Naive thymus-derived CD4-positive, alpha-beta T cell (primary cell): ENCODE measurements at regions not wholly inside any gene's neighbourhood (a gene's known extent, or its start where the extent isn't known, plus 50 kb on each side); places are given as distances from the start of the nearest gene placed in this dataset.

Experiments used
- ATAC-seq: fragments of 150-1000 bp; cut with Tn5 transposase; 2 replicates; pipeline ENCODE4 v1.10.0; 2021; ENCODE audit warnings: mild to moderate bottlenecking, moderate library complexity
- CTCF ChIA-PET: fragments of 350-600 bp; sonication (Branson Sonifier 250); formaldehyde crosslinking; loops from one replicate; lab custom pipeline; 2021; ENCODE audit warnings: antibody characterized with exemption; lab: Charles Lee
- POLR2A ChIA-PET: fragments of 350-600 bp; sonication (Branson Sonifier 250); formaldehyde crosslinking; loops from one replicate; lab custom pipeline; 2021; ENCODE audit warnings: antibody characterized with exemption, inconsistent platforms; lab: Charles Lee
- DNase-seq, 9 donors: peaks; one replicate each; pipeline versions ENCODE4 v3.0.0 to v3.0.0-alpha.2; 2020 to 2022; ENCODE audit warnings: mixed read lengths in 1 of 9
- H3K27ac ChIP-seq: one replicate; pipeline ENCODE4 v1.7.0; 2013; ENCODE audit warnings: mild to moderate bottlenecking, low read depth, low read length, moderate library complexity
- H3K27me3 ChIP-seq, 2 donors: one replicate each; pipeline ENCODE4 v1.7.0; 2013; ENCODE audit warnings: low read length in 2 of 2, mild to moderate bottlenecking in 2 of 2, moderate library complexity in 2 of 2; ENCODE audit not compliant: control insufficient read depth in 2 of 2, insufficient read depth in 2 of 2
- H3K36me3 ChIP-seq, 3 experiments: 1 replicate in 2 of 3; 2 replicates in 1 of 3; pipeline ENCODE4 v1.7.0; 2013; ENCODE audit warnings: low read length in 3 of 3, mild to moderate bottlenecking in 3 of 3, moderate library complexity in 1 of 3; ENCODE audit not compliant: insufficient read depth in 3 of 3, control insufficient read depth in 2 of 3
- H3K4me1 ChIP-seq, 2 donors: one replicate each; pipeline ENCODE4 v1.7.0; 2013; ENCODE audit warnings: low read length in 2 of 2, mild to moderate bottlenecking in 2 of 2, moderate library complexity in 1 of 2; ENCODE audit not compliant: control insufficient read depth in 2 of 2, insufficient read depth in 2 of 2
- H3K4me3 ChIP-seq: 2 replicates; pipeline ENCODE4 v1.7.0; 2013; ENCODE audit warnings: mild to moderate bottlenecking, low read length
- H3K9me3 ChIP-seq, 3 experiments: 1 replicate in 2 of 3; 2 replicates in 1 of 3; pipeline ENCODE4 v1.7.0; 2013; ENCODE audit warnings: low read length in 3 of 3; ENCODE audit not compliant: control insufficient read depth in 2 of 3
- H3K27ac Mint-ChIP-seq, 9 donors: one replicate each; pipeline ENCODE4 v1.8.0; 2020 to 2022; ENCODE audit warnings: mixed read lengths in 9 of 9, mild to moderate bottlenecking in 8 of 9, moderate library complexity in 5 of 9, inconsistent platforms in 2 of 9
- H3K27me3 Mint-ChIP-seq, 5 donors: one replicate each; pipeline ENCODE4 v1.8.0; 2021 to 2022; ENCODE audit warnings: mixed read lengths in 5 of 5, mild to moderate bottlenecking in 1 of 5
- H3K36me3 Mint-ChIP-seq, 5 donors: one replicate each; pipeline ENCODE4 v1.8.0; 2020 to 2022; ENCODE audit warnings: mixed read lengths in 5 of 5, mild to moderate bottlenecking in 3 of 5, inconsistent platforms in 1 of 5
- H3K4me1 Mint-ChIP-seq, 7 donors: one replicate each; pipeline ENCODE4 v1.8.0; 2020 to 2022; ENCODE audit warnings: mixed read lengths in 7 of 7, mild to moderate bottlenecking in 3 of 7, inconsistent platforms in 1 of 7
- H3K4me3 Mint-ChIP-seq, 10 donors: one replicate each; pipeline ENCODE4 v1.8.0; 2020 to 2022; ENCODE audit warnings: mild to moderate bottlenecking in 10 of 10, mixed read lengths in 10 of 10, moderate library complexity in 6 of 10, inconsistent platforms in 2 of 10
- H3K9me3 Mint-ChIP-seq, 11 donors: one replicate each; pipeline ENCODE4 v1.8.0; 2020 to 2022; ENCODE audit warnings: mixed read lengths in 11 of 11, mild to moderate bottlenecking in 4 of 11, inconsistent platforms in 1 of 11, moderate library complexity in 1 of 11
- intact Hi-C, 2 donors: fragments of 100-400 bp; cut with micrococcal nuclease; formaldehyde crosslinking; loops; one replicate each; pipeline ENCODE4 v1.15.1; 2023

DNA sequence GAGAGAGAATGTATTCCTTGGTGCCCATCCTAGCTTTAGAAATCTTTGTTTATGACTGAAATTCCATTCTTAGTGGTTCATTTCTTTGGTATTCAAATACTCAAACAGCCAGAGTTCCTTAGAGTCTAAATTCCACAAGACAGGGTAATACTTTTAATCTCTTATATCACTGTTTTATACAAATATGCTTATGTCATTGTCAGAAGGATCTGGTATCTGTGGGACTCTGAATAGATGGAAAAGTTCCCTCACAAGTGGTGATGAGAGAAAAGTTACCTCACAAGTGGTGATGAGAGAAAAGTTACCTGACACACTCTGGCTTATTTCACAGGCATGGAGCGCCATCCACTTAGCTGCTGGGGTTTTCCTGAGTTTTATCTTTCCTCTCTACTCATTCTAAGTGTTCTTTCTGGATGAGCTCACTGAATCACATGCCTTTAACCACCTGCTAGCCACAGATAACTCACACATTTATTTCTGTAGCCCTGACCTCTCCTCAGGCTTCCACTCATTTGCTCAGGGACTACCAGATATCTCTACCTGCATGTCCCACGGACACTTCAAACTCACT lies 784.0 kb downstream of the SUGCT start:
- Mint-ChIP-seq H3K27me3 (no peaks in the 10 kb centered on the region), H3K9me3 (peaks cover 0 to 18% (median 6%) of the 10 kb centered on the region in 11 donors), H3K27ac (no peak overlapping the region), H3K4me3 (no peak overlapping the region), H3K4me1 (no peaks in the 10 kb centered on the region), H3K36me3 (no peaks in the 10 kb centered on the region)
- CTCF ChIA-PET, result no interaction called here
- Histone ChIP-seq H3K27me3 (no peaks in the 10 kb centered on the region), H3K36me3 (no peaks in the 10 kb centered on the region), H3K27ac (no peak overlapping the region), H3K4me1 (no peaks in the 10 kb centered on the region), H3K9me3 (no peaks in the 10 kb centered on the region), H3K4me3 (no peak overlapping the region)
- DNase-seq (no peak), ATAC-seq (no peak)
- POLR2A ChIA-PET, result no interaction called here
- intact Hi-C loops, result no loop called here

DNA sequence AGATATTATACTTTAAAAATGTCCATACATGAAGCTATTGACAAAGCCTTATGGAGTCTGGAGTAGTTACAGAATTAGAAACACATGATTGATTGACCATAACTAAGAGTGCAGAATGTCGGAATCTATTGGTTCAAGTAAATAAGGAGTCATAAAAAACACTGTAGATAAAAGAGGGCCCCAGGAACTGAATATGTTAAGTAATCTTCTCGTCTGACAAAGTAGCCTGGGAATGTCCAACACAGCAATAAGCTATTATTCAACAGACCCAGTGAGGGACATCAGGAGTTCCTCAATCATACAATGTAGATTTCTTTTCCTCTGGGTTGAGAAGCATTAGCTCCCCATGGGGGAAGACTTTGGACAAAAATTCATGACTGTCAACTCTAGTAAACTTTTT lies 782.0 kb downstream of the SUGCT start:
- ATAC-seq (no peak), DNase-seq (no peak)
- Mint-ChIP-seq H3K27me3 (no peaks in the 10 kb centered on the region), H3K9me3 (peaks cover 0 to 15% (median 6%) of the 10 kb centered on the region in 11 donors), H3K27ac (no peak overlapping the region), H3K4me3 (no peak overlapping the region), H3K36me3 (no peaks in the 10 kb centered on the region), H3K4me1 (no peaks in the 10 kb centered on the region)
- H3K27me3 ChIP-seq, result no peaks in the 10 kb centered on the region
- ChIA-PET POLR2A (no interaction called here), CTCF (no interaction called here)
- no peaks in the 10 kb centered on the region for H3K4me1 ChIP-seq
- H3K9me3 ChIP-seq, result no peaks in the 10 kb centered on the region
- no peaks in the 10 kb centered on the region for H3K36me3 ChIP-seq
- no peak overlapping the region for H3K4me3 ChIP-seq
- no peak overlapping the region for H3K27ac ChIP-seq
- intact Hi-C loops, result no loop called here

DNA sequence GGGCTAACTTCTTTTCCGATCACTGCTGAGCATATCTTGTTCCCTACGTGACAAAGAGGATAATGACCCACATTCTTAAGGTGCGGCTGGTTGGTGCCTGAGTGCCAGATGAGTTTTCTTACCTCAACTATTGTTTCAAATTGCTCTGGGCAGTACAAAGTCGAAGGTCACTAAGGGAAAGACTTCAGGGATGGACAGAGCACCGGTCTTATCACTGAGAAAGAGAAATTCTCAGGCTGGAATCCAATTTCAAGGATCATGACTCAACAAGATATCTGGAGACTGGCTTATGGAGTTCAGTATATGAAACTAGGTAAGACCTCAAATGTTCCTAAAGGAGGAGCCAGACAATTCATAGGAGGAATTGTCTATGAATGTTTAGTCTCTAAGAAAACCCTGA lies 780.3 kb downstream of the SUGCT start:
- Mint-ChIP-seq H3K27ac (no peak overlapping the region), H3K9me3 (peaks cover 0 to 13% (median 7%) of the 10 kb centered on the region in 11 donors), H3K27me3 (no peaks in the 10 kb centered on the region), H3K4me1 (no peaks in the 10 kb centered on the region), H3K4me3 (no peak overlapping the region), H3K36me3 (no peaks in the 10 kb centered on the region)
- no peaks in the 10 kb centered on the region for H3K27me3 ChIP-seq
- DNase-seq (no peak), ATAC-seq (no peak)
- H3K4me3 ChIP-seq, result no peak overlapping the region
- no peaks in the 10 kb centered on the region for H3K36me3 ChIP-seq
- no peak overlapping the region for H3K27ac ChIP-seq
- no peaks in the 10 kb centered on the region for H3K4me1 ChIP-seq
- ChIA-PET CTCF (no interaction called here), POLR2A (no interaction called here)
- H3K9me3 ChIP-seq, result no peaks in the 10 kb centered on the region
- intact Hi-C loops, result no loop called here
